ENCODE measurements at regions not wholly inside any gene's neighbourhood (a gene's known extent, or its start where the extent isn't known, plus 50 kb on each side); places are given as distances from the start of the nearest gene placed in this dataset.

DNA sequence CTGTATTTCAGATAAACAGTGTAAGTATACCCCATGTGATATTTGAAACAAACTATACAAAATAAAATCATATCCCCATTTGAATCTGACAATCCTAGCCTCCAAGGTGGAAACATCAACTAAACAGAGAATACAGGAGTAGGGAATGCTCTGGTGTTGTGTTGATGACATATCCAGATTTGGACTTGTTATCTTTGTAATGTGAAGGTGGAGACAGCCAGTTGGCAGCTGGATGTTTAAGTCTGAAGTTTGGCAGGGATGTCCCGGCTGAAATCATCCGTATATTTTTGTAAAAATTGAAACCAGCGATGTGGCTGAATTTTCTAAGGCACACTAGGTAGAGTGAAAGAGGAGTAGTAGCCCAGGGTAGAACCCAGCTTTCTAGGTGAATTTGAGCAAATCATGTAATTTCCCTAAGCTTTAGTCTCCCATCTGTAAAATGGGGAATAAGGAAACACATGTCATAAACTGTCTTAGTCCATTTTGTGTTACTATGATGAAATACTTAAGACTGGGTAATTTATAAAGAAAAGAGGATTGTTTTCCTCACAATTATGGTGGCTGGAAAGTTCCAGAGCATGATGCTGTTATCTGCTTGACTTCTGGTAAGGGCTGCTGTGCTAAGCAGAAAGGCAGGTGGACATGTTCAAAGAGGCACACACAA, 246.6 kb upstream of the APCDD1 start:
- TF ChIP-seq EZH2 (IDR thresholded peaks at IDR 0.05) (no peak), POLR2AphosphoS5 (IDR thresholded peaks at IDR 0.05; ENCODE audit: borderline replicate concordance, low read depth, low read length) (no peak), FOXP2 (optimal IDR thresholded peaks at IDR 0.05; ENCODE audit: control extremely low read depth, extremely low read length, insufficient read depth) (no peak)
